ENCODE measurements at regions not wholly inside any gene's neighbourhood (a gene's known extent, or its start where the extent isn't known, plus 50 kb on each side); places are given as distances from the start of the nearest gene placed in this dataset.

GRCh38 chr3:157572559-157573270 lies 69.5 kb upstream of the VEPH1 start:
- TF ChIP-seq POLR2A (IDR thresholded peaks at IDR 0.05) (no peak), CTCF (IDR thresholded peaks at IDR 0.05) (peak; percentile 78 to 93 (median 81))
